ENCODE measurements at regions not wholly inside any gene's neighbourhood (a gene's known extent, or its start where the extent isn't known, plus 50 kb on each side); places are given as distances from the start of the nearest gene placed in this dataset.

- no peak for TF ChIP-seq CTCF (IDR thresholded peaks at IDR 0.05)
- DNase-seq (no peak), ATAC-seq (no peak)
- H3K36me3 Mint-ChIP-seq = no peaks in the 10 kb centered on the region
- no peak overlapping the region for H3K4me3 Mint-ChIP-seq
- H3K4me1 ChIP-seq (ENCODE audit: control insufficient read depth, insufficient read depth, low read length) = no peaks in the 10 kb centered on the region
- no peaks in the 10 kb centered on the region for H3K9me3 ChIP-seq (ENCODE audit: control insufficient read depth, insufficient read depth, low read length)
- H3K27ac Mint-ChIP-seq = no peak overlapping the region
- H3K36me3 ChIP-seq (ENCODE audit: control insufficient read depth, insufficient read depth, low read length) = no peaks in the 10 kb centered on the region
- no peak overlapping the region for H3K27ac ChIP-seq (ENCODE audit: low read length)
- 93% methylated on average over 3 of the region's 3 CpGs for WGBS (ENCODE audit: insufficient coverage)
- intact Hi-C loops (cut with micrococcal nuclease) = no loop called here
- H3K4me1 Mint-ChIP-seq = no peaks in the 10 kb centered on the region
- peaks cover 8 to 36% of the 10 kb centered on the region in 2 donors for H3K27me3 Mint-ChIP-seq (ENCODE audit: low read depth in 2 of 2)
- H3K27me3 ChIP-seq (ENCODE audit: control insufficient read depth, insufficient read depth, low read length) = no peaks in the 10 kb centered on the region
- peaks cover 0 to 2% of the 10 kb centered on the region in 2 donors for H3K9me3 Mint-ChIP-seq
- no peak overlapping the region for H3K4me3 ChIP-seq (ENCODE audit: low read length)
These were observed 104.1 kb upstream of the ADCY1 start for GRCh38 chr7:45470031-45470430.

- Histone ChIP-seq H3K9me3 (ENCODE audit: control insufficient read depth, insufficient read depth, low read length) (no peaks in the 10 kb centered on the region), H3K27me3 (ENCODE audit: control insufficient read depth, insufficient read depth, low read length) (no peaks in the 10 kb centered on the region), H3K36me3 (ENCODE audit: control insufficient read depth, insufficient read depth, low read length) (no peaks in the 10 kb centered on the region), H3K4me1 (ENCODE audit: control insufficient read depth, insufficient read depth, low read length) (no peaks in the 10 kb centered on the region), H3K27ac (ENCODE audit: low read length) (no peak overlapping the region), H3K4me3 (ENCODE audit: low read length) (no peak overlapping the region)
- Mint-ChIP-seq H3K27me3 (ENCODE audit: low read depth in 2 of 2) (peaks cover 6 to 19% of the 10 kb centered on the region in 2 donors), H3K4me3 (no peak overlapping the region), H3K4me1 (no peaks in the 10 kb centered on the region), H3K9me3 (peaks cover 2 to 3% of the 10 kb centered on the region in 2 donors), H3K27ac (no peak overlapping the region), H3K36me3 (no peaks in the 10 kb centered on the region)
- TF ChIP-seq CTCF (IDR thresholded peaks at IDR 0.05) = no peak
- intact Hi-C loops (cut with micrococcal nuclease) = no loop called here
- 78% methylated on average over 1 of the region's 3 CpGs for WGBS (ENCODE audit: insufficient coverage)
- DNase-seq (no peak), ATAC-seq (no peak)
These were observed 94.4 kb upstream of the ADCY1 start for GRCh38 chr7:45479781-45480180.

- 81% methylated on average over 3 of the region's 3 CpGs for WGBS (ENCODE audit: insufficient coverage)
- Histone ChIP-seq H3K4me1 (ENCODE audit: control insufficient read depth, insufficient read depth, low read length) (no peaks in the 10 kb centered on the region), H3K27me3 (ENCODE audit: control insufficient read depth, insufficient read depth, low read length) (no peaks in the 10 kb centered on the region), H3K4me3 (ENCODE audit: low read length) (no peak overlapping the region), H3K36me3 (ENCODE audit: control insufficient read depth, insufficient read depth, low read length) (no peaks in the 10 kb centered on the region), H3K9me3 (ENCODE audit: control insufficient read depth, insufficient read depth, low read length) (no peaks in the 10 kb centered on the region), H3K27ac (ENCODE audit: low read length) (no peak overlapping the region)
- peaks cover 3 to 7% of the 10 kb centered on the region in 2 donors for H3K27me3 Mint-ChIP-seq (ENCODE audit: low read depth in 2 of 2)
- intact Hi-C loops (cut with micrococcal nuclease) = no loop called here
- no peaks in the 10 kb centered on the region for H3K4me1 Mint-ChIP-seq
- no peak for TF ChIP-seq CTCF (IDR thresholded peaks at IDR 0.05)
- DNase-seq (no peak), ATAC-seq (no peak)
- no peaks in the 10 kb centered on the region for H3K36me3 Mint-ChIP-seq
- no peak overlapping the region for H3K27ac Mint-ChIP-seq
- H3K4me3 Mint-ChIP-seq = no peak overlapping the region
- no peaks in the 10 kb centered on the region for H3K9me3 Mint-ChIP-seq
These were observed 91.7 kb upstream of the ADCY1 start for GRCh38 chr7:45482451-45482850.

GRCh38 chr7:45484094-45484493 lies 90.1 kb upstream of the ADCY1 start:
- no peak overlapping the region for H3K4me3 ChIP-seq (ENCODE audit: low read length)
- H3K9me3 ChIP-seq (ENCODE audit: control insufficient read depth, insufficient read depth, low read length) = no peaks in the 10 kb centered on the region
- Mint-ChIP-seq H3K36me3 (no peaks in the 10 kb centered on the region), H3K4me1 (no peaks in the 10 kb centered on the region), H3K27me3 (ENCODE audit: low read depth in 2 of 2) (peaks cover 3 to 7% of the 10 kb centered on the region in 2 donors), H3K9me3 (no peaks in the 10 kb centered on the region), H3K4me3 (no peak overlapping the region), H3K27ac (no peak overlapping the region)
- DNase-seq (no peak), ATAC-seq (no peak)
- H3K27me3 ChIP-seq (ENCODE audit: control insufficient read depth, insufficient read depth, low read length) = no peaks in the 10 kb centered on the region
- H3K27ac ChIP-seq (ENCODE audit: low read length) = no peak overlapping the region
- H3K36me3 ChIP-seq (ENCODE audit: control insufficient read depth, insufficient read depth, low read length) = no peaks in the 10 kb centered on the region
- 31% methylated on average over 7 of the region's 7 CpGs for WGBS (ENCODE audit: insufficient coverage)
- TF ChIP-seq CTCF (IDR thresholded peaks at IDR 0.05) = no peak
- intact Hi-C loops (cut with micrococcal nuclease) = no loop called here
- no peaks in the 10 kb centered on the region for H3K4me1 ChIP-seq (ENCODE audit: control insufficient read depth, insufficient read depth, low read length)

Data from natural killer cell (primary cell).